CD4-positive, alpha-beta memory T cell (primary cell): ENCODE measurements at regions not wholly inside any gene's neighbourhood (a gene's known extent, or its start where the extent isn't known, plus 50 kb on each side); places are given as distances from the start of the nearest gene placed in this dataset.
A peak's percentile ranks its signal among the peaks of the same experiment; 100 is the strongest.
"Not testable (repeated sequence)": the region's sequence is repeated elsewhere in the genome, so short reads cannot be mapped to it uniquely, and the experiment has no call there.

ENCODE experiments used
- CTCF ChIA-PET: fragments of 350-600 bp; sonication (Branson Sonifier 250); formaldehyde crosslinking; loops from one replicate; lab custom pipeline; 2021; ENCODE audit warnings: inconsistent platforms; ENCODE audit not compliant: partially characterized antibody; lab: Charles Lee
- POLR2A ChIA-PET: fragments of 350-600 bp; sonication (Branson Sonifier 250); formaldehyde crosslinking; loops from one replicate; lab custom pipeline; 2021; ENCODE audit not compliant: partially characterized antibody; lab: Charles Lee
- DNase-seq, 5 donors: peaks; one replicate each; pipeline versions ENCODE4 v3.0.0 to v3.0.0-alpha.2; 2020 to 2022; ENCODE audit warnings: mixed read lengths in 1 of 5
- H3K27ac ChIP-seq: one replicate; pipeline ENCODE4 v1.7.0; 2013; ENCODE audit warnings: low read depth, low read length
- H3K27me3 ChIP-seq: 2 replicates; pipeline ENCODE4 v1.7.0; 2013; ENCODE audit warnings: mild to moderate bottlenecking, low read length, moderate library complexity; ENCODE audit not compliant: insufficient read depth
- H3K36me3 ChIP-seq: 2 replicates; pipeline ENCODE4 v1.7.0; 2013; ENCODE audit warnings: mild to moderate bottlenecking, low read length, moderate library complexity; ENCODE audit not compliant: insufficient read depth
- H3K4me1 ChIP-seq: 2 replicates; pipeline ENCODE4 v1.7.0; 2013; ENCODE audit warnings: mild to moderate bottlenecking, low read length, moderate library complexity; ENCODE audit not compliant: insufficient read depth
- H3K4me3 ChIP-seq, 2 donors: one replicate each; pipeline ENCODE4 v1.7.0; 2013; ENCODE audit warnings: low read length in 2 of 2, mild to moderate bottlenecking in 1 of 2
- H3K9me3 ChIP-seq, 2 donors: one replicate each; pipeline ENCODE4 v1.7.0; 2013; ENCODE audit warnings: low read length in 2 of 2, control low read depth in 1 of 2; ENCODE audit not compliant: control insufficient read depth in 1 of 2
- H3K27ac Mint-ChIP-seq, 7 donors: one replicate each; pipeline ENCODE4 v1.8.0; 2020 to 2021; ENCODE audit warnings: mixed read lengths in 7 of 7, mild to moderate bottlenecking in 6 of 7, inconsistent platforms in 3 of 7, moderate library complexity in 3 of 7
- H3K27me3 Mint-ChIP-seq, 2 donors: one replicate each; pipeline ENCODE4 v1.8.0; 2020 to 2021; ENCODE audit warnings: mixed read lengths in 2 of 2
- H3K36me3 Mint-ChIP-seq, 2 donors: one replicate each; pipeline ENCODE4 v1.8.0; 2020 to 2021; ENCODE audit warnings: mixed read lengths in 2 of 2, inconsistent platforms in 1 of 2, mild to moderate bottlenecking in 1 of 2
- H3K4me1 Mint-ChIP-seq, 4 donors: one replicate each; pipeline ENCODE4 v1.8.0; 2020 to 2021; ENCODE audit warnings: mixed read lengths in 4 of 4, mild to moderate bottlenecking in 1 of 4
- H3K4me3 Mint-ChIP-seq, 8 donors: one replicate each; pipeline ENCODE4 v1.8.0; 2020 to 2021; ENCODE audit warnings: mixed read lengths in 8 of 8, mild to moderate bottlenecking in 7 of 8, moderate library complexity in 6 of 8, inconsistent platforms in 3 of 8
- H3K9me3 Mint-ChIP-seq, 8 donors: one replicate each; pipeline ENCODE4 v1.8.0; 2020 to 2021; ENCODE audit warnings: mixed read lengths in 8 of 8, mild to moderate bottlenecking in 5 of 8, inconsistent platforms in 3 of 8, moderate library complexity in 1 of 8
- intact Hi-C: fragments of 100-400 bp; cut with micrococcal nuclease; formaldehyde crosslinking; loops from one replicate; pipeline ENCODE4 v1.15.1; 2023

DNA sequence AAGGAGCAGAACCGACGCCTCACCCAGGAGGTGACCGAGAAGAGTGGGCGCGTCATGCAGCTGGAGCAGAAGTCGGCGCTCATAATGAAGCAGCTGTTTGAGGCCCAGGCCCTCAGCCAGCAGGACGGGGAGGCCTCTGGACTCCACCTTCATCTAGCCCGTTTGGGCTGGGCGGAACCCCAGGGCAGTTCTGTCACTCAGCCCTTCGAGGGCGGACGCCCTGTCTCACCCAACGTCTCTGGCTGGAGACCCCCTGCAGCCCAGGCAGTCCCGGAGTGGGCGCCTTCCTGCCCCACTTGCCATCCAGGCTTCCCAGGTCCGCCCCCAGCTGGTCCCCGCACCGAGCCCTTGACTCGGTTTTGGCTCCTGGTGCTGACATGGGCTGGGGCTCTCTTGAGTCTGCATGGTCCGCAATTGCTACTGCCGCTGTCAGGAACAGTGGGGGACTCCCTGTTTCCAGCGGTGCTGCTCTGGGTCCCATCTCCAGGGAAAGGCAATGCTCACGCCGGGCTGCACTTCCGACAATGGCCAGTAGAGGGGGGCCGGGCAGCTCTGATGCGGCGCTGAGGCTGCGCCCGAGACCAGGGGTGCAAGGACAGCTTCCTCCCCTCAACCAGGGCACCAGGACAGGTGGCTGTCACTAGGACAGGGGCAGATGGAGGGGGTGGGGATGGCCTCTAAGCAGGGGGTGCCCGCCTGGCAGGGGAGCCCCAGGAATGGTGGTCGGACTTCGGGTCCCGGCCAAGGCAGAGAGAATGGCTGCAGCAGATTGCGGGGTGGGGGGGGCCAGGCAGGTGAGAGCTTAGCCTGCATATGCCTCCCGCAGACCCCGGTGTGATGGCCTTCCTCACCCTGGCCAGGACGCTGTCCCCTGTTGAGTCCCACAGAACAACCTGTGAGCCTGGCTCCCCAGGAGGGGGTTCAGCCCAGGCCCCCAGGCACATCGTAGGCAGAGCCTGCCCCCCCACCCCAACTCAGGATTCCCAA lies 71.2 kb upstream of the KCTD7 start:
- peaks cover 14 to 37% of the 10 kb centered on the region in 2 donors for H3K36me3 Mint-ChIP-seq
- no peak overlapping the region for H3K4me3 Mint-ChIP-seq
- ChIA-PET CTCF (interaction anchor here (0.7 to 3.1 kb wide), 21 partner anchors 10 to 527 kb away, joined by 3 to 12 read pairs (median 4); no protein-coding TSS in a partner anchor), POLR2A (interaction anchor here (1.0 to 2.3 kb wide), 3 partner anchors 64 to 287 kb away, joined by 3 to 8 read pairs (median 7); partner anchors contain the start of gene KCTD7)
- H3K4me1 Mint-ChIP-seq: peaks cover 4 to 16% (median 6%) of the 10 kb centered on the region in 4 donors
- Histone ChIP-seq H3K27me3 (no peaks in the 10 kb centered on the region), H3K9me3 (no peaks in the 10 kb centered on the region), H3K4me1 (no peaks in the 10 kb centered on the region), H3K36me3 (peaks cover 14% of the 10 kb centered on the region), H3K27ac (no peak overlapping the region), H3K4me3 (no peak overlapping the region)
- H3K27me3 Mint-ChIP-seq: no peaks in the 10 kb centered on the region
- intact Hi-C loops: loop anchor here (1.0 to 5.0 kb wide), 3 partner anchors 125 to 287 kb away; no protein-coding TSS in a partner anchor
- H3K9me3 Mint-ChIP-seq: no peaks in the 10 kb centered on the region
- DNase-seq: peak; percentile 60 to 73 (median 64)
- peak overlapping the region in 3 of 7 donors; percentile 30 to 78 (median 57) for H3K27ac Mint-ChIP-seq

DNA sequence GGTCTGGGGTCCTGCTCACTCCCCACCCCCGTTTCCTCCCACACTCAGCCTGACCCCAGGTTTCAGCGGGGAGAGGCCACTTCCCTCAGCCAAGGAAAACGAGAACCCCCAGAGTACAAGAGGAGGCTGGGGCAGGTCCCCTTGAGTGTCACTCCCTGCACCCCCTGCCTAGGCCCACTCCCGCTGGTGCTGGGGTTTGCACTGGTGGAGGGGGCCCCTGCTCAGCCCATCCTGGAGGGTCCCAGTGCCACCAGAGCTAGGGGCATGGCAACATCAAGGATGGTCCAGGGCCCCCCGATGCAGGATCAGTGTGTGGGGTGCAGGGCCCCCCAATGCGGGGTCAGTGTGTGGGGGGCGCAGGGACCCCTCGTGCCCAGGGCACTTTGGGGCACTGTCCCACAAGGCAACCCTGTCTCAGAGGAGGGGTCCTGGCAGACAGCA lies 70.5 kb upstream of the KCTD7 start:
- Histone ChIP-seq H3K36me3 (peaks cover 7% of the 10 kb centered on the region), H3K9me3 (no peaks in the 10 kb centered on the region), H3K4me3 (no peak overlapping the region), H3K27ac (no peak overlapping the region), H3K4me1 (no peaks in the 10 kb centered on the region), H3K27me3 (no peaks in the 10 kb centered on the region)
- Mint-ChIP-seq H3K9me3 (no peaks in the 10 kb centered on the region), H3K27me3 (no peaks in the 10 kb centered on the region), H3K4me1 (peaks cover 5 to 20% (median 9%) of the 10 kb centered on the region in 4 donors), H3K4me3 (no peak overlapping the region), H3K27ac (no peak overlapping the region), H3K36me3 (peaks cover 15 to 37% of the 10 kb centered on the region in 2 donors)
- intact Hi-C loops: loop anchor here (5.0 kb wide), 1 partner anchor 229 kb away; no protein-coding TSS in a partner anchor
- CTCF ChIA-PET: interaction anchor here (0.7 to 3.1 kb wide), 18 partner anchors 11 to 528 kb away, joined by 3 to 12 read pairs (median 4); no protein-coding TSS in a partner anchor
- POLR2A ChIA-PET: interaction anchor here (1.0 to 2.3 kb wide), 3 partner anchors 64 to 287 kb away, joined by 3 to 8 read pairs (median 7); partner anchors contain the start of gene KCTD7
- DNase-seq: no peak

DNA sequence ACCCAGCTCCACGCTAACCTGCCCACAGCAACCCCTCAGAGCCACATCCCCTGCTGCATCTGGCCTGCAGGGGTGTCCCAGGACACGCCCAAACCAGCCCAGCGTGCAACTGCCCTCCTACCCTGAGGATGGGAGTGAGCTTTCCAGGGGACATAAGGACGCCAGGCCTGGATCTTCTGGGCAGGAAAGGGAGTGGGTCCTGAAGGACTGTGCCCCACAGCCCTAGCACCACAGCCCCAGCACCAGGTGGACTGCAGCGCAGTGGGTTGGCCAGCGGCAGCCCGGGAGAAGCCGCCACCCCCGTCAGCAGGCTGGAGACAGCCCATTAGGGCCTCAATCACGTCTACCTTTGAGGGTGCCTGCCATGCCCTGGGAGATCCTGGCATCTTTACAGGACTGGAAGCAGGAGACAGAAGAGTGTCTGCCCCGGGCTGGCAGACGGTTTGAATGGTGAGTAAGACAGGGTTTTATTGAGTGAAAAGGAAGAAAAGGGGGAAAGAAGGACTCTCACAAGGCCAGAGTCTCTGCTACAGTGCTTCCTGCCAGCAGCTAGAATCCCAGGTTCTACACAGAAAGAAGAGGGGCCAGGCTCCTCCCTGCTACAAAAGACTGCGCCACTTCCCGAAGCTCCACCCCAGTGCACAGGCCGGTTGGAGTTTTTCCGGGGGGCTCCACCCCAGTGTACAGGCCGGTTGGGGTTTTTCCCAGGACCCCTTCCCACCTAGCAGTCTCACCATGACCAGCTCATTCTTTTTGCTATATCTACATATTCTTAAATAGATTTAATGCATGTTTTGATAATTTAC lies 69.8 kb upstream of the KCTD7 start:
- H3K9me3 ChIP-seq: no peaks in the 10 kb centered on the region
- Mint-ChIP-seq H3K27me3 (no peaks in the 10 kb centered on the region), H3K9me3 (no peaks in the 10 kb centered on the region), H3K36me3 (peaks cover 14 to 37% of the 10 kb centered on the region in 2 donors), H3K4me3 (no peak overlapping the region), H3K4me1 (peaks cover 5 to 20% (median 9%) of the 10 kb centered on the region in 4 donors), H3K27ac (peak overlapping the region in 2 of 7 donors; percentile 37 to 59)
- no peak overlapping the region for H3K4me3 ChIP-seq
- H3K4me1 ChIP-seq: no peaks in the 10 kb centered on the region
- intact Hi-C loops: loop anchor here (5.0 kb wide), 1 partner anchor 228 kb away; no protein-coding TSS in a partner anchor
- H3K27ac ChIP-seq: no peak overlapping the region
- DNase-seq: no peak
- CTCF ChIA-PET: interaction anchor here (0.6 to 3.1 kb wide), 9 partner anchors 13 to 425 kb away, joined by 3 to 10 read pairs (median 5); partner anchors contain the start of gene RABGEF1
- peaks cover 6% of the 10 kb centered on the region for H3K36me3 ChIP-seq
- H3K27me3 ChIP-seq: no peaks in the 10 kb centered on the region
- POLR2A ChIA-PET: interaction anchor here (0.9 to 2.3 kb wide), 2 partner anchors 66 to 69 kb away, joined by 3 to 8 read pairs; partner anchors contain the start of gene KCTD7

DNA sequence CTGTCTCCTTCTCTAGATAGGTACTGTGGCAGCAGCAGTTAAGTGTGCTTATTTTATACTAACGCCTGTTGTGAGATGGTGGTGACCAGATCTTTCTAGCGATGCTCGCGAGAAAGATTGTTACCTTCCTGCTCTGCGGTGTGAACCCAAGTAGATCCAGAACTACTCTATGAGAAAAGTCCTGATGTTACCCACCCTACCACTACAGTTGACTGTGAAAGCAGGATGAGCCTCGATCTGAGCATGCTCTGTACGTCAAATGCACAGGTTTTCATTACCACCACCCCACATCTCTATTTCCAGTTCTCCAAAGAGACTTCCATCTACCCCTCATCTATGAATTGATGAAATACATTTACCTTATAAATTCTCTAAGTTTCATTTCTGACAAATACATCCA lies 64.6 kb upstream of the KCTD7 start:
- DNase-seq: no peak
- ChIA-PET POLR2A (no interaction called here), CTCF (no interaction called here)
- H3K27me3 ChIP-seq: no peaks in the 10 kb centered on the region
- Mint-ChIP-seq H3K36me3 (peaks cover 12 to 48% of the 10 kb centered on the region in 2 donors), H3K27me3 (no peaks in the 10 kb centered on the region), H3K9me3 (no peaks in the 10 kb centered on the region), H3K27ac (peak overlapping the region; percentile 18 to 79 (median 59)), H3K4me3 (no peak overlapping the region), H3K4me1 (peaks cover 8 to 24% (median 14%) of the 10 kb centered on the region in 4 donors)
- H3K36me3 ChIP-seq: peaks cover 7% of the 10 kb centered on the region
- intact Hi-C loops: no loop called here
- H3K4me3 ChIP-seq: no peak overlapping the region
- H3K9me3 ChIP-seq: no peaks in the 10 kb centered on the region
- no peaks in the 10 kb centered on the region for H3K4me1 ChIP-seq
- H3K27ac ChIP-seq: no peak overlapping the region

DNA sequence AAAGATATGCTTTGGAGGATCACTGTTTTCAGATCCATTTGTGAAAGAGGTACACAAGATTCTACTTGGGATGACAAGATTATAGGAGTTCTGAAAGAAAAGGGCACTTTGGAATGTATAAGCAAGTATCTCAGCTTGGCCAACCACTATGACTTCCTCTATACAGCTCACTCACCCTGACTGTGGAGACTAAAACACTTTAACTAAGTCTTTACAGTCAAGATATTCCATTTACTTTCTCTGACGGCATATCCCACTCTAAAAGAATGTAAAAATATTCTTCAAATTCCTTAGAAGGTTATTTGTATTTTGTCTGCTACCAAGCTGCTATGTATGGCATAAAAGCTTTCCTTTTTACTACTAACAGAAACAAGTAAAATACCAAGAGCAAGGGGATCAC lies 58.5 kb upstream of the KCTD7 start:
- H3K9me3 Mint-ChIP-seq, DNase-seq, H3K9me3 ChIP-seq, H3K4me1 ChIP-seq, intact Hi-C loops, H3K27ac ChIP-seq, POLR2A ChIA-PET, CTCF ChIA-PET, H3K4me3 ChIP-seq, H3K4me3 Mint-ChIP-seq, H3K27me3 Mint-ChIP-seq, H3K27me3 ChIP-seq: not testable (repeated sequence)
- H3K36me3 ChIP-seq: peaks cover 28% of the 10 kb centered on the region
- Mint-ChIP-seq H3K27ac (peak overlapping the region in 3 of 7 donors; percentile 9 to 57 (median 36)), H3K36me3 (peaks cover 33 to 66% of the 10 kb centered on the region in 2 donors), H3K4me1 (peaks cover 6 to 20% (median 13%) of the 10 kb centered on the region in 4 donors)

DNA sequence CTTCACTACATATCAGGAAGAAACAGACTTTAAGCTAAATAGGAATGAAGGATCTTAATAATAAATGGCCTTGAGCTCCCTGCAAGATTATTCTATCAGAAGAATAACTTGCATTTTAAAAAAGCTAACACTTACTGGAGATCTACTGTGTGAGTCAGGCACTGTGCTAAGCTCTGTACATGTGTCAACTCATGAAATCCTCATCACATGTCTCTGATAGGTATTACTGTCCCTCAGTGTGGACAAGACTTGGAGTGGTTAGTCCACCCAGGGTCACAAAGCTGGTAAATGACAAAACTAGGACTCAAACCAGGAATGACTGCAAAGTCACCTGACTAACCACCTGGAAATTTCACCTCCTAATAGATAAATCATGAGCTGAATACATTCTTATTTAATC lies 57.1 kb upstream of the KCTD7 start:
- DNase-seq: no peak
- Histone ChIP-seq H3K4me3 (no peak overlapping the region), H3K36me3 (peaks cover 25% of the 10 kb centered on the region), H3K27ac (no peak overlapping the region), H3K27me3 (no peaks in the 10 kb centered on the region), H3K4me1 (peaks cover 2% of the 10 kb centered on the region), H3K9me3 (no peaks in the 10 kb centered on the region)
- ChIA-PET CTCF (interaction anchor here (1.4 kb wide), 1 partner anchor 13 kb away, joined by 4 read pairs; no protein-coding TSS in a partner anchor), POLR2A (no interaction called here)
- Mint-ChIP-seq H3K9me3 (no peaks in the 10 kb centered on the region), H3K27ac (peak overlapping the region in 1 of 7 donors; percentile 29), H3K4me1 (peaks cover 8 to 24% (median 18%) of the 10 kb centered on the region in 4 donors), H3K27me3 (no peaks in the 10 kb centered on the region), H3K4me3 (no peak overlapping the region), H3K36me3 (peaks cover 31 to 71% of the 10 kb centered on the region in 2 donors)
- intact Hi-C loops: no loop called here
